22Rv1 (cell line): ENCODE measurements at regions not wholly inside any gene's neighbourhood (a gene's known extent, or its start where the extent isn't known, plus 50 kb on each side); places are given as distances from the start of the nearest gene placed in this dataset.

ENCODE experiments used
- H3K27ac ChIP-seq: fragments of 450-650 bp; 2 replicates; pipeline ENCODE4 v1.5.1; 2017
- ZFX ChIP-seq: fragments of 450-650 bp; IDR thresholded peaks from 2 replicates; pipeline ENCODE4 v1.6.1; 2017; ENCODE audit warnings: antibody characterized with exemption, borderline replicate concordance
- TF ChIP-seq, protein P1 (sequence below): fragments of 450-650 bp; IDR thresholded peaks from 2 replicates; pipeline ENCODE4 v1.5.1; 2017; ENCODE audit warnings: mild to moderate bottlenecking

DNA sequence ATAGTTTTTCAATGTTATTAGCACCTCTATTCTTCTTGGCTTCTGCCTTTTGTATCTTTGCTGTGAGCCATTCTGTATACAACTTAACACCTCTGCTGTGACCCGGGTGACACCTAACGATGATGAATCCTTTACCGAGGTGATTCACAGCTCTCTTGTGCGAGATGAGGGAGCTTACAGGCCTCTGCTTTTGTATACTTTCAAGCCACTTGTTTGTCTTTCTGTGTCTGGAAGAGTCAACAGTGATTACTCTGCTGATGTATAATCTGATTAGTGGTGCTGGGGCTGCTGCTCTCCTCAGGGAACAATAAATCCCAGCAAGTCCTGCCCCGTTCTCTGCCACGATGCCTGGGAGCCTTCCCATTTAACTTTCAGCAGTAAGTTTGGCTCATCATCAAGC, 442.9 kb upstream of the SGCD start:
- no peak overlapping the region for H3K27ac ChIP-seq
- no peak for TF ChIP-seq ZFX
- TF ChIP-seq, protein P1, sequence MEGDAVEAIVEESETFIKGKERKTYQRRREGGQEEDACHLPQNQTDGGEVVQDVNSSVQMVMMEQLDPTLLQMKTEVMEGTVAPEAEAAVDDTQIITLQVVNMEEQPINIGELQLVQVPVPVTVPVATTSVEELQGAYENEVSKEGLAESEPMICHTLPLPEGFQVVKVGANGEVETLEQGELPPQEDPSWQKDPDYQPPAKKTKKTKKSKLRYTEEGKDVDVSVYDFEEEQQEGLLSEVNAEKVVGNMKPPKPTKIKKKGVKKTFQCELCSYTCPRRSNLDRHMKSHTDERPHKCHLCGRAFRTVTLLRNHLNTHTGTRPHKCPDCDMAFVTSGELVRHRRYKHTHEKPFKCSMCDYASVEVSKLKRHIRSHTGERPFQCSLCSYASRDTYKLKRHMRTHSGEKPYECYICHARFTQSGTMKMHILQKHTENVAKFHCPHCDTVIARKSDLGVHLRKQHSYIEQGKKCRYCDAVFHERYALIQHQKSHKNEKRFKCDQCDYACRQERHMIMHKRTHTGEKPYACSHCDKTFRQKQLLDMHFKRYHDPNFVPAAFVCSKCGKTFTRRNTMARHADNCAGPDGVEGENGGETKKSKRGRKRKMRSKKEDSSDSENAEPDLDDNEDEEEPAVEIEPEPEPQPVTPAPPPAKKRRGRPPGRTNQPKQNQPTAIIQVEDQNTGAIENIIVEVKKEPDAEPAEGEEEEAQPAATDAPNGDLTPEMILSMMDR: no peak

DNA sequence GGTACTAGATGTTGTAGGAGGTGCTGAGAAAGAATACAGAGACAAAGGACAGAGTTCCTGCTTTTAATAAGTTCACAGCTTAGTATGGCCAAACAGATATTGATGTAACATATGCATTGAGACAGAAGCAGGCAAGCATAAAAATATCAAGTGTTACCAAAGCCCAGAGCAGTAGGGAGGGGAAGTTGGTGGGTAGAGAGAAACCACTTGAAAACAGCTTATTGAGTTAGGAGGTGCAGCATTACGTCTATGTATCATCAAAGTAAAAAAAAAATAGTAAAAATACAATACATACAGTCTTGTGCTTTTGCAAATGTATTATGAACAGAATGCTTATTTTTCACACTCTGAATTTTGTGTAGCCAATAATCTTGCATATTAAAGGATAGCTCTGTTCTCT, 441.8 kb upstream of the SGCD start:
- TF ChIP-seq, protein P1: no peak
- TF ChIP-seq ZFX: no peak
- H3K27ac ChIP-seq: no peak overlapping the region

DNA sequence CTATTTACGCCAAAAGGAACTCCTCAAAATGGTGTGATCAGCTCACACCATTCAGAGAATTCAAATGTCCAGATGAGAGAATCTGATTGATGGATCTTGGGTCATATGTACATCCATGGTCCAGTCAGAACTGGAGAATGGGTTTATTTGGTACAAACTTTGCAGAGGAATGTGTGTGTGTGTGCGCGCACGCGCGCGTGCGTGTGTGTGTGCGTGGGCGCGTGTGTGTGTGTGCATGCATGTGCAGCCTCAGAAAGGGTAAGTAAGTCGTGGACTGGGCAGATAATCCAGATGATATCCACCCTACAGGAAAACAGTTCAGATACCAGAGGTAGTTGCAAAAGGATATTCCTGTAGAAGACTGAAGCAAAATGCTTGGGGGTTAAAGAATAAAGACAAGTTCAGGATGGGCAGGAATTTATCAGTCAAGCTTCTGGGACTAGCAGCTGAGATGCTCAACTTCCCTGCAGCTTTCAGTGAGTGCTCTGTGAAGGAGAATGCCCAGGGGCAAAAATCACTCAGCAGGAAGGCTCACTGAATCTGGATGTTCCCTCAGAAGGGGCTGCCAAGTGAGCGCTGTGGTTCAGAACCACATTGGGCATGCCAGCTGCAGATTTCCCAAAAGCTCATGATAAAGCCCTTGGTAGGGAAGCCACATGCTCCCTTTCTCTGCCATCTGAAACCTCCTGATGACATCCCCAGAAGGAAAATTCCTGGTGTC, 440.5 kb upstream of the SGCD start:
- no peak overlapping the region for H3K27ac ChIP-seq
- TF ChIP-seq, protein P1: no peak
- TF ChIP-seq ZFX: no peak

DNA sequence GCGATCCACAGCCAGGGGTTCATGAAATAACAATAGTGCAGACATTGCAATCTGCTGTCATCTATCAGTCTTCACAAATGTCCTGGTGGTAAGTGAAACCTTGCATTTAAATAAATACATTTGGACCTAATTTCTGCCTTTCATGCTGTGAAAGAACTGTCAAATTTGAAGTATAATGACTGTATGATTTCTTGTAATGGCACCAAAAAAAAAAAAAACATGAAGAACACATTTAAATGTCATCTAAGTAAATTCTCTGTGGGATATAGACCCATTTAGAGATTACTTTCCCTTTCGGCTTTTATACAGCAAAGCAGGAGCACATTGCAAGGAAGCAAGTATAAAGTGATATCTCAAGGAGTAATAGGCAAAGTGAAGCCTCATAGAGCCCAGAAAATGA, 431.5 kb upstream of the SGCD start:
- TF ChIP-seq, protein P1: no peak
- no peak for TF ChIP-seq ZFX
- H3K27ac ChIP-seq: no peak overlapping the region

DNA sequence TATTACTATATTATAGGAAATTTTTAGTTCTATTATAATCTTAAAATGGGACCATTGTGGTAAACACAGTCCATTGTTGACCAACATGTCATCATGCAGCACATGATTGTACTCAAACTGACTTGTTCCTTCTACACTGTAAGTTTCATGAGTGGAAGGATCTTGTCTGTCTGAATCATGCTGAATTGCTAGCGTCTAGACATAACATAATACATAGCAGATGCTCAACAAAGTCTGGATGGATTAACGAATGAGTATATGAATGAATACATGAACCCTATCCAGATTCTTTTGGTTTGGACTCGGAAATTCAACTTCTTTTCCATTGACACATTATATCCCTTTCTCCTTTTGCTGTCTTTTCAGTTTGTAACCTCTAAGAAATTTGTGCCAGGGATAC, 429.2 kb upstream of the SGCD start:
- no peak for TF ChIP-seq ZFX
- TF ChIP-seq, protein P1: no peak
- no peak overlapping the region for H3K27ac ChIP-seq

DNA sequence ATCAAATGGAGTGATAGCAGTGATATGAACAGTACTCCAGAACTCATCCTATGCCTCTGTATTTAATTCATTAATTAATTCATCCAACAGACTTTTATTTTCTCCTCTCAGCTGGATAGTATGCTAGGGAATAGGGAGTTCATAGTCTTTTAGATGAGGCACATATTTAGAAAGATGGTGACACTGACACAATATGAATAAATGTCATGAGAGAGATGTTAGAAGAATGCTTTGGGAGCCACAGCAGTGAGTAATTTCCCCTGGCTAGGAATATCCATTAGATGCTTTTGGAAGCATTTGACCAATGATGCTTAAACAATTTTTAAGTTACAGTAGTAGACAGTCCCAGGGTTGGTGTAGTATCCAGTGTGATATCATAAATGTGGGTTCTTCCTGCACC, 428.7 kb upstream of the SGCD start:
- no peak overlapping the region for H3K27ac ChIP-seq
- no peak for TF ChIP-seq ZFX
- TF ChIP-seq, protein P1: no peak

DNA sequence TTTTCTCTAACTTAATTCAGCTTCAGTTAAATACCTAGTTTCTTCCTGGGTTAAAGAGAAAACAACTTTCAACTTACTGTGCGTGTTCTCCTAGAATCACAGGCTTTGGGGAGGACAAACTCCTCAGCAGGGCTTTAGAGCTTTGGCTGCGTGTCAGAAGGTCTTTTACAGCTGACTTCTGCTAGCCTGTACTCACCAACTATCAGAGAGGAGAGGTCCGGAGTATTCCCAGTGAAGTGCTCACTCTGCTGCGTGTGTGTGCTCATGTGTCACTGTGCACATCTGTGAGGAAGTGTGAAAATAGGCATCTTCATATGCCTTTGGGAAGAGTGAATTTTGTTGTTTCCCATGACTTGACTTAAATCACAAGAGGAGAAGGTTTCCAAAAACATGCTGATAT, 423.2 kb upstream of the SGCD start:
- H3K27ac ChIP-seq: no peak overlapping the region
- TF ChIP-seq ZFX: no peak
- TF ChIP-seq, protein P1: no peak
